ENCODE measurements at regions not wholly inside any gene's neighbourhood (a gene's known extent, or its start where the extent isn't known, plus 50 kb on each side); places are given as distances from the start of the nearest gene placed in this dataset.
"Not testable (repeated sequence)": the region's sequence is repeated elsewhere in the genome, so short reads cannot be mapped to it uniquely, and the experiment has no call there.

DNA sequence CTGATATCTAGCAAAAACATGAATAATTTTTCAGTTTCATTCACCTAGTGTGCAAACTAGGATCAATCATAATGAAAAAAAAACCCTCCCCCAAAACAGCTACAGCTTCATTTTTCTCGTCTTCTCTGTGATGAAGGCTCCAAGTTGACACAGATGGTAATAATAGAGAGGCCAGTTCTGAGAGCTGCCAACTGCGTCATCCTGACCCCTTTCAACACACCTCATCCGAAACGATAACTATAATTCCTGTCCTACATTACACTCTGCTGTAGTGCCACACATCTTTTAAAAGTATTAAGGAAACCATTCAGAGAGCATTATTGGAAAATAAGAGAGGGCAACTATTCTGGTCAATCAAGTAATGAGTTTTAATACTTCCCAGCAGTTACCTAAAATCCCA is 962.3 kb upstream of the ADAMTS5 start:
- not testable (repeated sequence) for H3K4me3 ChIP-seq (ENCODE audit: low read depth, low read length); H3K36me3 ChIP-seq (ENCODE audit: insufficient read depth, low read length); H2AFZ ChIP-seq (ENCODE audit: low read length, unreplicated experiment); H3K79me2 ChIP-seq (ENCODE audit: control insufficient read depth, insufficient read depth, low read length, unreplicated experiment); H3K27me3 ChIP-seq (ENCODE audit: insufficient read depth, low read length)
- H3K4me1 ChIP-seq (ENCODE audit: control insufficient read depth, insufficient read depth, low read length, unreplicated experiment): peaks cover 11% of the 10 kb centered on the region
- peak overlapping the region; percentile 57 for H3K27ac ChIP-seq (ENCODE audit: low read depth, low read length)

GRCh38 chr21:27928534-27929115 is 961.7 kb upstream of the ADAMTS5 start:
- not testable (repeated sequence) for H3K27me3 ChIP-seq (ENCODE audit: insufficient read depth, low read length); H2AFZ ChIP-seq (ENCODE audit: low read length, unreplicated experiment); H3K4me3 ChIP-seq (ENCODE audit: low read depth, low read length); H3K79me2 ChIP-seq (ENCODE audit: control insufficient read depth, insufficient read depth, low read length, unreplicated experiment); H3K36me3 ChIP-seq (ENCODE audit: insufficient read depth, low read length)
- Histone ChIP-seq H3K4me1 (ENCODE audit: control insufficient read depth, insufficient read depth, low read length, unreplicated experiment) (peaks cover 11% of the 10 kb centered on the region), H3K27ac (ENCODE audit: low read depth, low read length) (peak overlapping the region; percentile 57)

DNA sequence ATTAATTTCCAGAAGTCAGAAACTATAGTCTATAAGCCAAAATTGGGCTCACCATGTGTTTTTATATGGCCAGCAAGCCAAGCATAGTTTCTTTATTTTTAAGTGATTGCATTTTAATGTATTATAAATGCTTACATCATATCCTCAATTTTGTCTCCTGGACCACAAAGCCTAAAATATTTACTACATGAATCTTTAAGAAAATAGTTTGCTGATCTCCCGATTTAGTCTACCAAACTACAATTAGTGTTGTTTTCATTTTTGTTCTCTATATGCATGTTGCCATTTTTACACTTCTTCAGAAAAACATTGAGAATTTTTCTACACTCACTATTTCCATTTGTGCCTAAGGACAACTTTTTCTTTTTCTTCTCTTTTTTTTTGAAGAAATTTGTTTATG is 954.5 kb upstream of the ADAMTS5 start:
- H3K27ac ChIP-seq (ENCODE audit: low read depth, low read length); H3K36me3 ChIP-seq (ENCODE audit: insufficient read depth, low read length); H3K4me3 ChIP-seq (ENCODE audit: low read depth, low read length); H2AFZ ChIP-seq (ENCODE audit: low read length, unreplicated experiment); H3K4me1 ChIP-seq (ENCODE audit: control insufficient read depth, insufficient read depth, low read length, unreplicated experiment); H3K27me3 ChIP-seq (ENCODE audit: insufficient read depth, low read length); H3K79me2 ChIP-seq (ENCODE audit: control insufficient read depth, insufficient read depth, low read length, unreplicated experiment): not testable (repeated sequence)

DNA sequence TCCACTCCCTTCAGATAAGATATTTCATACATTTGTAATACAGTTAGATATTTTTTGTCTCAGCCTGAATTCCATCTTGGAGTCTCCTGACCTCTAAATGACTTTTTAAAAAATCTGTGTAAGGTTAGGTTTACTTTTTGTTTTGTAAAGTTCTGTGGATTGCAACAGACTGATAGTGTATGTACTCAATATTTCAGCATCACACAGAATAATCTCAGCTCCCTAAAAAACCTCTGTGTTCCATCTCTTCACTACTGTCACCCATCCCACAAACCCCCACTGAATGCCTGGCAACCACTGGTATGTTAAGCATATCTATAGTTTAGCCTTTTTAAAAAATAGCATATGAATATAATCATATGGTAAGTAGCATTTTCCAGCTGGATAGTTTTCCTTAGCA is 951.1 kb upstream of the ADAMTS5 start:
- H3K79me2 ChIP-seq (ENCODE audit: control insufficient read depth, insufficient read depth, low read length, unreplicated experiment); H2AFZ ChIP-seq (ENCODE audit: low read length, unreplicated experiment); H3K27ac ChIP-seq (ENCODE audit: low read depth, low read length); H3K4me3 ChIP-seq (ENCODE audit: low read depth, low read length); H3K4me1 ChIP-seq (ENCODE audit: control insufficient read depth, insufficient read depth, low read length, unreplicated experiment); H3K36me3 ChIP-seq (ENCODE audit: insufficient read depth, low read length); H3K27me3 ChIP-seq (ENCODE audit: insufficient read depth, low read length): not testable (repeated sequence)

DNA sequence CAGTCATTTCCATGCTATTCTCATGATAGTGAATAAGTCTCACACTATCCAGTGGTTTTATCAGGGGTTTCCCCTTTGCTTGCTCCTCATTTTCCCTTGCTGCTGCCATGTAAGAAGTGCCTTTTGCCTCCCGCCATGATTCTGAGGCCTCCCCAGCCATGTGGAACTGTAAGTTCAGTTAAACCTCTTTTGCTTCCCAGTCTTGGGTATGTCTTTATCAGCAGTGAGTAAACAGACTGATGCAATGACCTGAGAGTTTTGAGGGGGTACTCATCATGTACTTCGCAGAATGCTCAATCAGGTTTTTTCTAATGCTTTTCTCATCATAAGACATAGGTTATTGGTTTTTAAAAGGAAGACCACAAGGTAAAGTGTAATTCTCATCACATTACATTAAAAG is 949.4 kb upstream of the ADAMTS5 start:
- H3K27me3 ChIP-seq (ENCODE audit: insufficient read depth, low read length); H2AFZ ChIP-seq (ENCODE audit: low read length, unreplicated experiment): not testable (repeated sequence)

DNA sequence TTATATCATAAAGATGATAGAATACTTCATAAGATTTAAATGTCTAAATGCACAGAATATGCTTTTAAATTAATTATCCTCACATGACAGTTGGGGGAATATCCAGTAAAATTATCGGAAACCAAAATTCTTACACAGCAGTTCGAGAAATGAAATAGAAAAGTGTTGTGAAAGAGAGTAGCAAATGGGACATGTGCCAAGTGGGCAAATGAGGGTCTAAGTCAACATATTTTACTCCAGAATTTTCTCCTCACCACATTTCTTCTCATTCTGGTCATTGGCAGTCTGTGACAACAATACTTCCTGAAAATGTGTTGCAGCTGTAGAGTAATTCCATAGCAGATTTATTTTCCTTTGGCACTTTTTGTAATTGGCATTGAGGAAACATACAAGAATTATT is 945.2 kb upstream of the ADAMTS5 start:
- H2AFZ ChIP-seq (ENCODE audit: low read length, unreplicated experiment); H3K36me3 ChIP-seq (ENCODE audit: insufficient read depth, low read length); H3K79me2 ChIP-seq (ENCODE audit: control insufficient read depth, insufficient read depth, low read length, unreplicated experiment); H3K27ac ChIP-seq (ENCODE audit: low read depth, low read length); H3K27me3 ChIP-seq (ENCODE audit: insufficient read depth, low read length); H3K4me3 ChIP-seq (ENCODE audit: low read depth, low read length); H3K4me1 ChIP-seq (ENCODE audit: control insufficient read depth, insufficient read depth, low read length, unreplicated experiment): not testable (repeated sequence)

More for the DNA sequence above, 949.4 kb upstream of the ADAMTS5 start:
- H3K79me2 ChIP-seq (ENCODE audit: control insufficient read depth, insufficient read depth, low read length, unreplicated experiment); H3K27ac ChIP-seq (ENCODE audit: low read depth, low read length); H3K4me1 ChIP-seq (ENCODE audit: control insufficient read depth, insufficient read depth, low read length, unreplicated experiment); H3K4me3 ChIP-seq (ENCODE audit: low read depth, low read length); H3K36me3 ChIP-seq (ENCODE audit: insufficient read depth, low read length): not testable (repeated sequence)

DNA sequence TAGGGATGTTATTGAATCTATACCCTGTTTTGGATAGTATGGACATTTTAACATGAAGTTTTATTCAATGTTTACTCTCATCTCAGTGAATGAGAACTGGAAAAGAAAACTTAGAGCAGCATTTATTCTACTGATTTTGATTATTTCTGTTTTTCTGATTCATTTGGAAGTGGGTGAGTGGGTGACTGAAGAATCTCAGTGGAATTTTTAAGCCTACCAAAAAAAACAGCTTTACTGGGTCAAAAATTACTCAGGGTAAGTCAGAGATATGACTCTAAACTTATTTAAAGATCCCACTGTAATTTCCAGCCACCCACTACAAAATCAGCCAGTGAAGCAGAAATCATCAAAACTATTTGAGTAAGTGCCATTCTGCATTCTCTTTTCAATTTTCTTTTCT is 942.6 kb upstream of the ADAMTS5 start:
- not testable (repeated sequence) for H3K4me1 ChIP-seq (ENCODE audit: control insufficient read depth, insufficient read depth, low read length, unreplicated experiment); H3K4me3 ChIP-seq (ENCODE audit: low read depth, low read length); H3K27me3 ChIP-seq (ENCODE audit: insufficient read depth, low read length); H2AFZ ChIP-seq (ENCODE audit: low read length, unreplicated experiment); H3K79me2 ChIP-seq (ENCODE audit: control insufficient read depth, insufficient read depth, low read length, unreplicated experiment); H3K36me3 ChIP-seq (ENCODE audit: insufficient read depth, low read length)
- H3K27ac ChIP-seq (ENCODE audit: low read depth, low read length): peak overlapping the region; percentile 94

DNA sequence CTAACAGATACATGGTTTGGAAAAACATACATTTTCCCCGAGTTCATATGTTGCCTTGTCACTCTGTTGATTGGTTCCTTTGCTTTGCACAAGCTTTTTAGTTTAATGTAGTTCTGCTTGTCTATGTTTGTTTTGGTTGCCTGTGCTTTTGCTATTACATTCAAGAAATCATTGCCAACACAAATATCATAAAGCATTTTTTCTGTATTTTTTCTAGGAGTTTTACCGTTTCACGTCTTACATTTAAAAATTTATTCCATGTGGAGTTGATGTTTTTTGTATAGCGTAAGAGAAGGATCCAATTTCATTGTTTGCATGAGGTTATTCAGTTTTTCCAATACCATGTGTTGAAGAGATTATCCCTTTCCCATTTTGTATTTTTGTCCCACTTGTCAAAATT is 941.9 kb upstream of the ADAMTS5 start:
- not testable (repeated sequence) for H3K27me3 ChIP-seq (ENCODE audit: insufficient read depth, low read length); H3K79me2 ChIP-seq (ENCODE audit: control insufficient read depth, insufficient read depth, low read length, unreplicated experiment); H3K4me1 ChIP-seq (ENCODE audit: control insufficient read depth, insufficient read depth, low read length, unreplicated experiment); H3K36me3 ChIP-seq (ENCODE audit: insufficient read depth, low read length)
- H3K27ac ChIP-seq (ENCODE audit: low read depth, low read length): peak overlapping the region; percentile 94
- H3K4me3 ChIP-seq (ENCODE audit: low read depth, low read length): peak overlapping the region; percentile 33; the same call in 1 of the 2 replicates
- H2AFZ ChIP-seq (ENCODE audit: low read length, unreplicated experiment): peak overlapping the region; percentile 81

DNA sequence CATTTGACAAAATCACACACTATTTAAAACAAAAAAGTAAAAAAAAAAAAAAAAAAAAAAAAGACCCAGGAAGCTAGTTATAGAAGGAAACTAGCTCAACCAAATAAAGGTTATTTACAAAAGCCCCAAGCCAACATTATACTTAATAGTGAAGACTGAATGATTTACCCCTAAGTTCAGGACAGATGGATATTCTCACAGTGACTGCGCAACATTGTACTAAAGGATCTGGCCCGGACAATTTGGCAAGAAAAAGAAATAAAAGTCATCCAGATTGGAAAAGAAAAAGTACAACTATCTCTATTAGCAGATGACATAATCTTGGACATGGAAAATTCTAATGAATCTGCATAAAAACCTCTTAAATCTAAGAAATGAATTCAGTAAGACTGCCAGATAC is 936.0 kb upstream of the ADAMTS5 start:
- not testable (repeated sequence) for H2AFZ ChIP-seq (ENCODE audit: low read length, unreplicated experiment); H3K36me3 ChIP-seq (ENCODE audit: insufficient read depth, low read length); H3K79me2 ChIP-seq (ENCODE audit: control insufficient read depth, insufficient read depth, low read length, unreplicated experiment); H3K4me1 ChIP-seq (ENCODE audit: control insufficient read depth, insufficient read depth, low read length, unreplicated experiment); H3K4me3 ChIP-seq (ENCODE audit: low read depth, low read length); H3K27ac ChIP-seq (ENCODE audit: low read depth, low read length); H3K27me3 ChIP-seq (ENCODE audit: insufficient read depth, low read length)

GRCh38 chr21:27893619-27894018 is 926.7 kb upstream of the ADAMTS5 start:
- not testable (repeated sequence) for H3K79me2 ChIP-seq (ENCODE audit: control insufficient read depth, insufficient read depth, low read length, unreplicated experiment); H3K4me3 ChIP-seq (ENCODE audit: low read depth, low read length); H3K27ac ChIP-seq (ENCODE audit: low read depth, low read length); H2AFZ ChIP-seq (ENCODE audit: low read length, unreplicated experiment); H3K4me1 ChIP-seq (ENCODE audit: control insufficient read depth, insufficient read depth, low read length, unreplicated experiment); H3K27me3 ChIP-seq (ENCODE audit: insufficient read depth, low read length); H3K36me3 ChIP-seq (ENCODE audit: insufficient read depth, low read length)

GRCh38 chr21:27891495-27891894 is 924.6 kb upstream of the ADAMTS5 start:
- H3K36me3 ChIP-seq (ENCODE audit: insufficient read depth, low read length); H3K27me3 ChIP-seq (ENCODE audit: insufficient read depth, low read length); H2AFZ ChIP-seq (ENCODE audit: low read length, unreplicated experiment); H3K4me3 ChIP-seq (ENCODE audit: low read depth, low read length); H3K27ac ChIP-seq (ENCODE audit: low read depth, low read length); H3K79me2 ChIP-seq (ENCODE audit: control insufficient read depth, insufficient read depth, low read length, unreplicated experiment); H3K4me1 ChIP-seq (ENCODE audit: control insufficient read depth, insufficient read depth, low read length, unreplicated experiment): not testable (repeated sequence)
